Activated CD4-positive, alpha-beta T cell treated with anti-CD3 and anti-CD28 coated beads, Interleukin-2, amount 50 U/mL, for 4 hours (primary cell): ENCODE measurements at regions not wholly inside any gene's neighbourhood (a gene's known extent, or its start where the extent isn't known, plus 50 kb on each side); places are given as distances from the start of the nearest gene placed in this dataset.

Experiments used
- DNase-seq, 2 experiments: peaks; one replicate each; pipeline ENCODE4 v3.0.0-alpha.2; 2020

DNA sequence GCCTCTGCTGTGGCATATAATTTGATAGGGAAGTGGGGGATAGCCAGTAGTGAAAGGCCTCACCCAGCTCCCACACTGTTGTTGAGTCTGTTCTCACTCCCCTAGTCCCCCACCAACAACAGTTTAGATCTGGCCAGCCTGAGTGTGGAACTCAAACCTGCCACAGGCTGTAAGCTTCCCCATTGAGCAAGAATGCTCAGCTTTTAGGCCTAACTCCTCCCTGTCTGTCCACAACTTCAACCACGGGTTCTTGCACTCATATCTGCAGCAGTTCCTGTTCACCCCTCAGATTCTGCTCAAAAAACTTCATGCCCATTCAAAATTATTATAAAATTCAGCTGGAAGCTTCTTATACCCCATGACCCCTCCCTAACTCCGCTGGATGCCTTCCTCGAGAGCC is 975.1 kb downstream of the NSUN3 start:
- no peak for DNase-seq

DNA sequence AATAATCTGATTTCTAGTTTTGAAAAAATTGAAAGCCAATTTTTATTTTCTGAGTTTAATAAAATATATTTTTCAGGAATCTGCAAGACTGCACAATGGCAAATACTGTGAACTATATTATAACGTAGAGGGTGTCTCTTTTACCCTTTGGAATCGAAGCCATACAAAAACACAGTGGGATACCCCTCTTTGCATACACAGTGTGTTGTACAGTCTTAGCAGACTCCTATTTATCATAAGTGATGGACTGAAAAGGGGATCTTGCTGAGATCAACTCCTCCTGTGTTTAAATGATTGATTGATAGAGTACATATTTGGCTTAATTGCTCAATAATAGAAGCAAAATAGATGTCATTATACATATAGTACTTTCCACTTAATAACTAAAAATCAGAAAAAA is 981.2 kb downstream of the NSUN3 start:
- DNase-seq = no peak

DNA sequence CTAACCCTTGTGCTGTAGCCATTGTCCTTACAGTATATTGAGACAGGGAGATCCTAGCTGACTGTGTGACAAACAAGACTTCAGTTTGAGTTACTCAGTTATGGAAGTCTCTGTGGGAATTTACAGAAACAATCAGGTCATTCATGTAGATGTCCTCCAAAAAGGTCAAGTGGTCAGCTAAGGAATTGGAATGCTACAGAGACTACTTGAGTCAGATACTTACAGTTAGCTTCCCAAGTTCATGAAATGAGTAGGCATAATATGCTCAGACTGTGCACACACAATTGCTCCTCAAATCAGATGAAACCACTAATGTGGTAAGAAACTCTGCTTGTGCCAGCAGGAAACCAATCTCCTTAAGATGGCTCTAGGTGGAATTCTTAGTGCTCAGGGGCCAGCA is 985.7 kb downstream of the NSUN3 start:
- DNase-seq = no peak

DNA sequence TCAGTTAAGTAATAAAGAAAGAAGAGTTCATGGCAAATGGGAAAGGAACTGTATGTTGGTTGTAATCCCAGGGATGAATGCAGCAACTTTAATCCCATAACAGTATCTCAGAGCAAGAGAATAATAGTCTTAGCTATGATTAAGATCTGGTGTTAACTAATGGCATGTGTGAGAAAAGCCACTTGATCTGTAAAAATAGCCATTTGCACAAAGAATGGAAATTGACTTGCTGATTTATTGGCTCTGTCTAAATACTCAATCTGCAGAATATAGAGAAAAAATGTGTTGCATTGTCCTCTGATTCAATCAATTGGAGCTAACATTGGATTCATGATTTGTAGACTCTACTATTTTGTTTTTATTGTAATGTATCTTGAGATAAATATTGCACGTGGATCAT is 987.0 kb downstream of the NSUN3 start:
- DNase-seq = no peak

DNA sequence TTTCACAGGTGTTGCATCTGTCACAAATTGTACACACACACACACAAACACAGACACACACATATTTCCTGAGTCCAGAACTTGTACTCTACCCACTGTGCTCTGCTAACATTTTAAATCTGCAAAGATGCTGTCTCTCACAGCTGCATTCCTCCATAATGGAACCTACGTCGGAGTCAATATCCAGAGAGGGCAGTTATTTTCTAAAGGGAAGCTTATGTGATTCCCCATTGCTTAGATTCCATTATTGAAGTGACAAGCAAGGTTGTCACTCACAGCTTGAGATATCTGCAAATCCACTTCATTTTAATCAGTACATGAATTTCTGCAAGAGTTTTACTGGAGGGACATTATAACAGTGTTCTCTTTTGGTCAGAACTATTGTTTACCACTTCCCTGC is 992.4 kb downstream of the NSUN3 start:
- no peak for DNase-seq

DNA sequence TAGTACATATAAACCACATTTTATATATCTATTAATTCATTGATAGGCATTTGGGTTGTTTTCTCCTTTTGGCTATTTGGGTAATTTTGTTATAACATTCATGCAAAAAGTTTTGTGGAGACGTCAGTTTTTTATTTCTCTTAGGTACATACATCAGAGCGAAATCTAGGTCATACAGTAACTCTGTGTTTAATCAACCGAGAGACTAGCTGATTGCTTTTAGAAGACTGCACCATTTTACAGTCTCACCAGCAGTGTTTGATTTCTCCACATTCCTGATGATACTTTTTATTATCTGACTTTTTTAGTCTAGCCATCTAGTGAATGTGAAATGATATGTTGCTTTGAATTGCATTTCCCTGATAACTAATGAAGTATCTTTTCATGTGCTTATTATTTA is 1019.3 kb downstream of the NSUN3 start:
- DNase-seq = no peak

DNA sequence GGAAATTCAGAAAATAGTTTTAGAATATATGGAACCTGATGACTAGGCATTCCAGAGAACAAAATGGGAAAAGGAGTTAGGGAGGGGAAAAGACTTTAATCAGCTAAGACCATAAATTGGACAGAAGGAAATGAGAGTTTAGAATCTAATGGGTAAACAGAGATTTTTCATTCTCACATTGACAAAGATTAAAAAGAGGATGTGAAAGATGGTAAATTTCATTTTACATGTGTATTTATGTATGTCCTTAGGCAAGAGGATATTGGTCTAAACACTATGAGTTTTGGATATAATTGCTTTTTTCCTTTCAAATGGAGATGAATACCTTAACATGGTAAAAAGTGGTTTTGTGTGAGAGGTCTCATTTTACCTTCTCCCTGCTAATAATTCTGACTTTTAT is 1021.9 kb downstream of the NSUN3 start:
- no peak for DNase-seq

DNA sequence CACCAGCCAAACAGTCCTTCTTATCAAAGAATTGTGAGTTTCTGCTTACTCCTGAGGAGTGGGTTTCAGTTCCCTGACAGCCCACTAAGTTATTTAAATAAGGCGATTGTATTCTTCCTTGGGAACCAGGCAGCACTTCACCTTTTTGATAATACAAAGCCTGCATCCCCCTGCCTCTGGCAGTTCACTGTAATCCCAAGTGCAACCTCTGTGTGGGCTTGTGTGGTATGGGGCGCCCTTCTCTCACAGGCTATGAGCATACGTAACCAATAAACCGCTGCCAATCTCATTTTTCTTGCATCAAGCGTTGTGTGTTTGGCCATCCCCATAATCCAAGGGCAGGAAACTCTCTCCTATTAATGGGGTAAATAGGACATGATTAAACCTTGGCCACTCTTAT is 1025.6 kb downstream of the NSUN3 start:
- no peak for DNase-seq

DNA sequence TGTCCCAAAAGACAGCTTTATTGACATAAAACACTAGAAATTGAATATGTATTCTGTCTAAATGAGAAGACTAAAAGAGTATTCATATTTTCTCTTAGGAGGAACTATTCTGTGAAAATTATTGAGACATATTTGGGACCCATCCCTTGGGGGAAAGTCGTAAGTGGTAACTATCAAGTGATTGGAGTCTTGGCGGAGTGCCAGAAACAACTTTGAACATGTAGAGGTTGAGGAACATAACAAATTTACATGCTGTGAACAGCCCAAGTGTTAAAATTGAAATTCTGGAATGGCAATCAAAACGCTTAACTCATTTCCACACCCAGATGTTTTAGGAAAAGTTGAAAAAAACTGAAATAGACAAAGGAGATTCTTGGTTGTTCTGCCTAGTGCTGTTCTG is 1034.6 kb downstream of the NSUN3 start:
- DNase-seq = no peak

DNA sequence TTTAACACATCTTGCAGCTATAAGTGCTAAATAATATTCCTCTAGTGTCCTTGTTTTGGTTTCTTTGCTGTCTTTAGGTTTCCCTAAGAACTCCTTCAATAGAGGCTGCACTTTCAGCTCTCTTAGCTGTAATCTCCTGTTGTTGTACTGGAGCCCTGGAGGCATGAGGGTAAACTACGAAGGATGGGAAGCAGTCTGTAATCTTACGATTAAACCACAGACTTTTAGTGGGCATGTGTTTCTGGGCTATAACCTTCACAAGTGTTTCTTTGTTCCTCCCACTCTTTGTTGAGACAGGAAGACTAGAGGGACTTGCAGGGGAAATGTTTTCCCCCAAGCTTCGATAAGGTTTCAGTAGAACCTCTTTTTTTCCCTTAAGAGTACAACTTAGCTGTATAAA is 1058.1 kb downstream of the NSUN3 start:
- DNase-seq = no peak

DNA sequence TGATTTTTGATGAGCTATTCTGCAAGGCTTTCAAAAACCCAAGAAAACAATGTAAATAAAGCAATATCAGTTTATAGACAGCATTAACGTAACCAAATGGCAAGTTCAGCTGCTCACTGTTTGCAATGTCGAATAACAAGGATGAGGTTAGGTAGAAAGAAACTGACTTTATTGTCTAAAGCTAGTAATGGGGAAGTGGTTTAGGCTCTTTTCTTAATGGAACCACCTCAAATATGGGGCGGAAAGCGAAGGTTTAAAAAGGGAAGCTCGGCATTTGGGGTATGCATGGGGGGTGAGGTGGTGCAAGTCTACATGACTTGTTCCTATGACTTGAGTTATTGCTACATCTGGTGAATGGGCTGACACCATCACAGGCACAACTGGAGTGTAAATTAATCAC is 1060.2 kb downstream of the NSUN3 start:
- DNase-seq = no peak

DNA sequence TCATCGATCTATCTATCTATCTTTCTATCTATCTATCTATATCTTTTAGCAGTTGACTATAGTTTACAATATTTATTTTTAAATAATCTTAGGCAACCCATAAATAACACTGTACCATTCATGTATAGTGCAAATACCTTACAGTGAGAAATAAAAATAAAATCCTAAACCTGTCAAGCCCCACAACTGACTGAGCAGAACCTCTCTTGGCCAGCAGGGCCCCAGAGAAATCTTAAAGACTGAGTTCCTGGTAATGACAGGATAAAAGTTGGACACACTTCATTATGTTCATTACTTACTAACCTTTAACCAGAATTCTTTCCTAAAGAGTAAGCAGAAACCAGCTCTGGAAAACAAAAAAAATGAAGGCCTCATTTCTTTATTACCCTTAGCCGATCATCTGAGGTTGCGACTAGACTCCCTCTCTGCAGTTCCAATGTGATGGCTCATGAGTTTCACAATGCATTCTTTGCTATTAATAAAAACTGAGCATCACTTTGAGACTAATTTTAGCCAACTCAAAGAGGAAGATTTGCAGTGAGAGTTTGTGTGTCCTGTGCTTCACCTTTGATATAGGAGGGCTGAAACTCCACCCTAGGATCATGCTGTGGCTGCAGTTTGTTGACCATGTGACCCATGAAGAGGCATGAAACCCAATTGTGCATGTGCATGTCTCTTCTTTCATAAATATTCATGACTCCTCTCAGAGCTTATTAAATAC is 1072.0 kb downstream of the NSUN3 start:
- DNase-seq = no peak

DNA sequence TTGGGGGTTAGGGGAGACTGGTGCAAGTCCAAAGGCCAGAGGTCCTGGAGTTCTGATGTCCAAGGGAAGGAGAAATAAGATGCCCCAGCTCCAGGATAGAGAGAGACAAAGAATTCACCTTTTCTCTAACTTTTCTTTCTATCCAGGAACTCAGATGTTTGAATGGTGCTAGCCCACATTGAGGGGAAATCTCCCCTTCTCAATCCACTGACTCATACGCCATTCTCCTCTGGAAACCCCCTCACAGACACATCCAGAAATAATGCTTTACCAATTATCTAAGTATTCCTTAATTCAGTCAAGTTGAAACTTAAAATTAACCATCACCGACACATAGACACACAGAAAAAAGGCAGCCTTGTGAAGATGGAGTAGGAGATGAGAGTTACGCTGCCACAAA is 1085.2 kb downstream of the NSUN3 start:
- DNase-seq = no peak

DNA sequence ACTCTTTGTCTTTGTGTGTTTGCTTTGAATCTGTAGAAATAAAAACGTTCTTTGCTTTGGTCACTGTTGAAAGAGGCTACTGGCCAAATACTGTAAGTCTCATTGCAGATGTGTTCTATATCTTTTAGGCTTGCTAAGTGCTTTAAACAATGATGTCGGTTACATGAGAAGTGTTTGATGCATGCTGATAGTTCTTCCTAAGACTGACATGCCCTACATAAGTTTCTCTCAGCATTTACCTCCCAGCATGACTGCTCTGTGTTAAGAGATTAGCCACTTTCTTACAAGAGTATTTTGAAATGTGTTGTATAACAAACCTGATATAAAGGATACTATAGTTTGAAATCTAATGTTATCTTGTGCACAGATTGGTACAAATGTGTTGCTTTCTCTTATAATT is 1088.7 kb downstream of the NSUN3 start:
- DNase-seq = no peak

DNA sequence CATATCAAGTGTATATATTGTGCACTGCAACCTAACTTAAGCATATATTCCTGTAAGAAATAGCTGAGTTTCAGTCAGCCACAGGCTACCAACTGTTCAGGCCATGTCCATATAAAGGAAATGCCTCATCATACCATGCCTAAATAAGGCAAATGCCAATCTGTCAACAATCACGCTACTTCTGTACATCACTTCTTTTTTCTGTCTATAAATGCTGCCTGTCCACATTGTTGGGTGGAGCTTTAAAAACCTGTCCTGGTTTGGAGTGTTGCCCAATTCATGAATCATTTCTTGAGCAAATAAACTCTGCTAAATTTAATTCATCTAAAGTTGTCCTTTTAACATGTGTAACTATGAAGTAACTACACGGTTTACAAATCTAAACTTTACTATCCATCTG is 1091.9 kb downstream of the NSUN3 start:
- DNase-seq = no peak

DNA sequence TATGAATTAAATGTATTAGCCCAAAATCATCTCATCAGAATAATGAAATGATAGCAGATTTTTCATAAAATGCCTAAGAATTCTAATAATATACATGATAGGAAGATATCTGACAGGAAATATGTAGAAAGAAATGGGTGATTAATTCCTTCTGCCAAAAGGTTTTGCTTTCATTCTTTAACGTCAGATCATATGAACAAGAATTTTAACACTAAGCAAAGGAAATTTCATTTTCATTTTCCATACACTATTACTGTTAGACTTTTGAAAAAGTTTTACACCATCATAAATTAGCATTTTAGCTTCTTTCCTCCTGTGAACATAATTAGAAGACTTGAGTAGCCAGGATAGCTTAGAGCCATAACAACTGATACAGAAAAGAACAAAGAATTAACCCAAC is 1099.9 kb downstream of the NSUN3 start:
- DNase-seq = no peak

DNA sequence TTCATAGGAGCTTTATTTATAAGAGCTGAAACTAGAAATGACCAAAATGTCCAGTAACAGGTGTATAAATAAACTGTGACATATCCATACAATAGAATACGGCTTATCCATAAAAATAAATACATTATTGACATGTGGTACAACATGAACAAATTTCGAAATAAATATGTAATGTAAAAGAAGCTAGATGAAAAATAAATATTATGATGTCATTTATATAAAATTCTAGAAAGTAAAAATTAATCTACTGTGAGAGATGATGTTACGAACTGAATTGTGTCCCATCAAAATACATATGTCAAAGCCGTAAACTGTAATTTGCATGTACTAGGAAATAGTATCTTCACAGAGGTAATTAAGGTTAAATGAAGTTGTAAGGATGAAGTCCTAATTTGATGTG is 1104.9 kb downstream of the NSUN3 start:
- DNase-seq = no peak

DNA sequence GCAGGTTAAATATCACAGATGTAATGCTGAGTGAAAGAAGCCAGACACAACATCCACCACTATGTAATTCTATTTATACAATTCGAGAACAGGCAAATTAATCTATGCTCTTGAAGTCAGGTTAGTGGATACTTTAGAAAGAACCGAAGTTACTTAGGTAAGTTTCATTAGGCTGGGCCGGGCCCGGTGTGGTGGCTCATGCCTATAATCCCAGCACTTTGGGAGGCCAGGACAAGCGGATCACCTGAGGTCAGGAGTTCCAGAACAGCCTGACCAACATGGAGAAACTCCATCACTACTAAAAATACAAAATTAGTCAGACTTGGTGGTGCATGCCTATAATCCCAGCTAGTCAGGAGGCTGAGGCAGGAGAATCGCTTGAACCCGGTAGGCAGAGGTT is 1105.7 kb downstream of the NSUN3 start:
- DNase-seq = no peak

DNA sequence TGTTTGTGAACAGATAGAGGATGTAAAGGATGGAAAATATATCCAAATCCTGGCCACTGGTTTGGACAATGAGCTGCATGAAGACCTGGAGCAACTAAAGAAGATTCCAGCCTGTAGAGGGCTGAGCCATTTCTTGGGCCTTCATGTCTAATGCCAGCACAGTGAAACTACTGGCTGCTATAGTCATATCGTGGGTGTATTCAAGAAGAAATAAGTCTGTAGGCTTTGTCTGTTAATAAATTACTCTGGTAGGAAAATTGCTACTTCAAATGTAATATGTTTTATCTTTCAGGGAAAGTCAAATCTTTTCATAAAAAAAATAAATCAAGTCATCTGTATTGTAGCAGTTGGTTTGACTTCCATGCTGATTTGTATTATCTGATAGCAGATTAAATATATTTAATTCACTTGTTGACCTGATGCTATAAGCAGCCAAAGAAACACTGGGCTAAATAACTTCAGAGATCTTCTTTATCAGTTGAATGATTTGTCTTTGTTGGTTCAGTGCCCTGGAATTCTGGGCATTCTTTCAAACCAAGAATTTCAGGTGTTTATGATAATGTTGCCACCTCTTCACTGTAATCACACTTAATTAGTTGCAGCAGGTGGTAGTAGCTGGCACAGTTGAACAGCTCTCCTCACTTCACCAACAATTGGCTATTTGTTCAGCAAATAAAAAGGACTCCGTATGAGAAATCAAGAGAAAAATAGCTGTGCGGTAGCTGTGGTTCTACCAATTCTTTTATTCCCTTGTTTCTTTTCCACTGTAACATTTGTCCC is 1109.5 kb downstream of the NSUN3 start:
- DNase-seq = no peak

DNA sequence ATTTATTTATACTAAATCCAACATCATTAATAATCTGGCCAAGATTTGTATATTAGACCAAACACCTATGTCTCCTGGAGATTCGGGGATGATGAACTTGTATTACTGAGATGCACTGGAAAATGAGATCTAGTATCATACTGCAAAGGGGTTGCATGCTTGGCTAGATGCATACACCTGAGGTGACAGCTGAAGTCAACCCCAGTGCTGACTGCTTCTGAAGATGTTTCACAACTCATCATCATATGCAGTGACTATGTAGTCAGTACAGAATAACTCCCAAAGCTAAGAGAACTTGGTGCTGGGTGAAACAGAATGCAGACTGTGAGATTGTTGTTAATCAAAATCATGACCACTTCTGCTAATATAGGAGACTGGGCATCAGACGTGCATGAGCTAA is 1114.2 kb downstream of the NSUN3 start:
- DNase-seq = no peak

DNA sequence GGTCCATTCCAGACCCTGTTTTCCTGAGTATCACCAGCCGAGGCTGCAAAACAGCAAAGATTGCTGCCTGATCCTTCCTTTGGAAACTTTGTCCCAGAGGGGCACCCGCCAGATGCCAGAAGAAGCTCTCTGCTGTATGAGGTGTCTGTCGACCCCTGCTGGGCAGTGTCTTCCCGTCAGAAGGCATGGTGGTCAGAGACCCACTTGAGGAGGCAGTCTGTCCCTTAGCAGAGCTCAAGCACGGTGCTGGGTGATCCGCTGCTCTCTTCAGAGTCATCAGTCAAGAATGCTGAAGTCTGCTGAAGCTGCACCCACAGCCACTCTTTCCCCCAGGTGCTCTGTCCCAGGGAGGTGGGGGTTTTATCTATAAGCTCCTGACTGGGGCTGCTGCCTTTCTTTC is 1121.2 kb downstream of the NSUN3 start:
- no peak for DNase-seq

DNA sequence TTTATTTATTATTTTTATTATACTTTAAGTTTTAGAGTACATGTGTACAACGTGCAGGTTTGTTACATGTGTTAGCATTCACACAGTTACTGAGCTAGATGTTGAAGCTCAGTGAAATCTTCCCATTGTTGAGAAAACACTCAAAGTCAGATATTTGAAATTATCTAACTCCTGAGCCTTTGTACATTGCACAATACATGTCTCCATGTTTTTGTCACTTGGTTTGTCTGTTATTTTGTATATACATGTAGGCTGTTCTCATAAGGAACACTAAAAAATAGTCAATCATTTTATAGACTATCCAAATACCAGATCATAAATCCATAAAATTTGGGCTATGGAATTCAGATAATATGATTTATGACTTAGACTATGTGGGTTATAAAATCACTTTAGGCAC is 1126.5 kb downstream of the NSUN3 start:
- no peak for DNase-seq

DNA sequence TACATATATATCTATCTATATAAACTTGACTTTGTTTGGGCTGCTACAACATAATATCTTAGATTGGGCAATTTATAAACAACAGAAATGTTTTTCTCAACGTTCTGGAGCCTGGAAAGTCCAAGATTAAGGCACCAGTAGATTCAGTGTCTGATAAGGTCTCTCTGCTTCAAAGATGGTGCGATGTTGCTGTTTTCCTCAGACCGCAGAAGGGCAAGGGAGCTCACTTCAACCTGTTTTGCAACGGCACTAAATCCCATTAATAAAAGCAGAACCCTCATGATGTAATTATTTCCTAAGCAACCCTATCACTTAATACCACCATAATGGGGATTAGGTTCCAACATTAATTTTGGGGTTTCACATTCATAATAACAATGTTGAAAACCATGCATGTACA is 1134.8 kb downstream of the NSUN3 start:
- no peak for DNase-seq

DNA sequence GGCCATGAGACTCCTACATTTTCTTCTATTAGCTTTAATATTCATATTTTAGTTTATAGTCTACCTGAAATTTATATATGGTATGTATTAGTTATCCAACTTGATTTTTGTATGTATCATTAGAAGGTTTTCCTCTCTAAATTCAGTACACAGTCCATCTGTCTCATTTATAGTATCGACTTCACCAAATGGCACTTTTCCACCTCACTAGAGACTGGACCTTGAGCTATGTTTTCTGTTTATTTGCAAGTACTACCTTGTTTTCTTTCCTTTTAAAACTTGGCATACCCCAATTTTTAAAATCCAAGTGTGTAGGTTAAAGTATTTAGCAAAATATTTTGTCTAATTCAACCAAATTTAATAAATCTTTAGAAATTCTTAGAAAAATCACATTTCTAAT is 1137.5 kb downstream of the NSUN3 start:
- no peak for DNase-seq

DNA sequence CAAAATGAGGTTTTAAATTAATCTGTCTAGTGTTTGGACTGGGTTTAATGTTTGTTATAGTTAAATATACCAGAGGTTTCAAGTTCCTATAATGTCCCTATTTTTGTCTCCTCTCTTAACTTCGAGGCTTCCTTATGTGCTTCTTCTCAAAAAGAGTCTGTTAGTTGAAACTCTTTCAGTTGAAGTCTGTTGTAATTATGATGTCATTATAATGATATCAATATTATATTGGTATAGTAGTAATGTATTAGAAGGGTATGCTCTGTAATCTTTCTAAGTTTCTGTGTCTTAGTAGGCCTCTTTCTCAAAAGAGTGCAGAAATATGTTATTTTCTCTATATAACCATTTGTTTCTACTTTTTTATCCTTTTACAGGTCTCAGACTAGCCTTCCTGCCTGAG is 1148.0 kb downstream of the NSUN3 start:
- DNase-seq = no peak
